ENCODE measurements at regions not wholly inside any gene's neighbourhood (a gene's known extent, or its start where the extent isn't known, plus 50 kb on each side); places are given as distances from the start of the nearest gene placed in this dataset.

DNA sequence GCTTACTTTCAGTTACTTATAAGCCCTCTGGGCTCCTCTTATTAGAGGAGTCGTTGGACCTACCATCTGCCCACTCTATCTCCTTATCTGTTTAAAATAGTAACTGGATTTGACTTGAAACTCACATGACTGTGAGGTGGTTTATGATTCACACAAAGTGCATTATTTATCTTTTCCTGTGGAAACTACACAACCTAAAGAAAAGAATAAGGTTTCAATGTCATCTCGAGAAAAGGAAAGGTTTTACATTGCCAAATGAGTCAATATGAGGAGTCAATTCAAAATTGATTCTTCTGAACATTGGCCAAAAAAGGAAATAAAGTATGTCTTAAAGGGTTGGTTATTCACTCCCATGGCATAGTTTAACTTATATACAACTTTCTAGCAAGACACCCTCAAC is 225.0 kb upstream of the G2E3 start:
- TF ChIP-seq, protein P1, sequence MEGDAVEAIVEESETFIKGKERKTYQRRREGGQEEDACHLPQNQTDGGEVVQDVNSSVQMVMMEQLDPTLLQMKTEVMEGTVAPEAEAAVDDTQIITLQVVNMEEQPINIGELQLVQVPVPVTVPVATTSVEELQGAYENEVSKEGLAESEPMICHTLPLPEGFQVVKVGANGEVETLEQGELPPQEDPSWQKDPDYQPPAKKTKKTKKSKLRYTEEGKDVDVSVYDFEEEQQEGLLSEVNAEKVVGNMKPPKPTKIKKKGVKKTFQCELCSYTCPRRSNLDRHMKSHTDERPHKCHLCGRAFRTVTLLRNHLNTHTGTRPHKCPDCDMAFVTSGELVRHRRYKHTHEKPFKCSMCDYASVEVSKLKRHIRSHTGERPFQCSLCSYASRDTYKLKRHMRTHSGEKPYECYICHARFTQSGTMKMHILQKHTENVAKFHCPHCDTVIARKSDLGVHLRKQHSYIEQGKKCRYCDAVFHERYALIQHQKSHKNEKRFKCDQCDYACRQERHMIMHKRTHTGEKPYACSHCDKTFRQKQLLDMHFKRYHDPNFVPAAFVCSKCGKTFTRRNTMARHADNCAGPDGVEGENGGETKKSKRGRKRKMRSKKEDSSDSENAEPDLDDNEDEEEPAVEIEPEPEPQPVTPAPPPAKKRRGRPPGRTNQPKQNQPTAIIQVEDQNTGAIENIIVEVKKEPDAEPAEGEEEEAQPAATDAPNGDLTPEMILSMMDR (IDR thresholded peaks at IDR 0.05), result no peak
- no peak for TF ChIP-seq RAD21 (IDR thresholded peaks at IDR 0.05; ENCODE audit: low read length)
- TF ChIP-seq RFX5 (IDR thresholded peaks at IDR 0.05; ENCODE audit: low read length), result no peak
- no peak for TF ChIP-seq EP300 (IDR thresholded peaks at IDR 0.05; ENCODE audit: borderline replicate concordance in 1 of 2, low read depth in 1 of 2, low read length in 1 of 2)

Data from SK-N-SH (cell line).